Activated CD4-positive, alpha-beta memory T cell treated with anti-CD3 and anti-CD28 coated beads, Interleukin-2, amount 10 ng/mL, durations not matched to agents 7 days and 5 days (primary cell): ENCODE measurements at regions not wholly inside any gene's neighbourhood (a gene's known extent, or its start where the extent isn't known, plus 50 kb on each side); places are given as distances from the start of the nearest gene placed in this dataset.

Experiments used
- CTCF ChIA-PET: fragments of 350-600 bp; sonication (Branson Sonifier 250); formaldehyde crosslinking; loops from one replicate; lab custom pipeline; 2021; ENCODE audit warnings: antibody characterized with exemption, inconsistent platforms; lab: Charles Lee
- POLR2A ChIA-PET: fragments of 350-600 bp; sonication (Branson Sonifier 250); formaldehyde crosslinking; loops from one replicate; lab custom pipeline; 2021; ENCODE audit warnings: antibody characterized with exemption; lab: Charles Lee
- DNase-seq: peaks from one replicate; pipeline ENCODE4 v3.0.0-alpha.2; 2020
- H3K27ac Mint-ChIP-seq: one replicate; pipeline ENCODE4 v1.8.0; 2021; ENCODE audit warnings: mild to moderate bottlenecking, mixed read lengths
- H3K27me3 Mint-ChIP-seq: one replicate; pipeline ENCODE4 v1.8.0; 2021; ENCODE audit warnings: mixed read lengths
- H3K36me3 Mint-ChIP-seq: one replicate; pipeline ENCODE4 v1.8.0; 2021; ENCODE audit warnings: low read depth, mixed read lengths
- H3K4me1 Mint-ChIP-seq: one replicate; pipeline ENCODE4 v1.8.0; 2021; ENCODE audit warnings: mixed read lengths
- H3K4me3 Mint-ChIP-seq: one replicate; pipeline ENCODE4 v1.8.0; 2021; ENCODE audit warnings: mild to moderate bottlenecking, mixed read lengths
- H3K9me3 Mint-ChIP-seq: one replicate; pipeline ENCODE4 v1.8.0; 2021; ENCODE audit warnings: mixed read lengths

DNA sequence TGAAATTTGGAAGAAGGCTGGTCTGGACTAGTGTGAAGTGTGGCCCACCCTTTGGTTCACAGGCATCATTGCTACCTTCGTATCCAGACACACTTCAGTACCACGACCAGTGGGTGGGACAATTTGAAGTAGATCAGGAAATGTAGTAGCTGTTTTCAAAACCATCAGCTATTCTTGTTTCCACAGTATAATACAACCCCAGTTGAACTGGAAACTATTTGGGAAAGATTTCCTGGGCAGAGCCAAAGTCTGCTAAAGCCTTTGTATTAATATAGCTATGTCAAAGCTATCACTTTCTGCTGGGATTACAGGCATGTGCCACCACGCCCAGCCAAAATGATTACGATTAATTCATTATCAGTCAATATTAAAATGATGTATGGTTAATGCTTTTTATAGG is 298.8 kb upstream of the RASGRP1 start:
- no peak for DNase-seq
- Mint-ChIP-seq H3K4me3 (no peak overlapping the region), H3K4me1 (no peaks in the 10 kb centered on the region), H3K27me3 (peaks cover 10% of the 10 kb centered on the region), H3K9me3 (no peaks in the 10 kb centered on the region), H3K27ac (no peak overlapping the region), H3K36me3 (no peaks in the 10 kb centered on the region)
- CTCF ChIA-PET = interaction anchor here (1.3 to 1.5 kb wide), 2 partner anchors 9 to 46 kb away, joined by 3 to 4 read pairs; no protein-coding TSS in a partner anchor
- POLR2A ChIA-PET = no interaction called here

GRCh38 chr15:38864122-38864521 is 299.5 kb upstream of the RASGRP1 start:
- DNase-seq = no peak
- no peaks in the 10 kb centered on the region for H3K9me3 Mint-ChIP-seq
- ChIA-PET CTCF (interaction anchor here (1.3 to 1.5 kb wide), 2 partner anchors 10 to 47 kb away, joined by 3 to 4 read pairs; no protein-coding TSS in a partner anchor), POLR2A (no interaction called here)
- H3K36me3 Mint-ChIP-seq = no peaks in the 10 kb centered on the region
- H3K4me3 Mint-ChIP-seq = no peak overlapping the region
- H3K27me3 Mint-ChIP-seq = peaks cover 10% of the 10 kb centered on the region
- H3K27ac Mint-ChIP-seq = no peak overlapping the region
- no peaks in the 10 kb centered on the region for H3K4me1 Mint-ChIP-seq

- Mint-ChIP-seq H3K27ac (no peak overlapping the region), H3K4me3 (no peak overlapping the region), H3K9me3 (no peaks in the 10 kb centered on the region), H3K27me3 (peaks cover 10% of the 10 kb centered on the region), H3K4me1 (no peaks in the 10 kb centered on the region), H3K36me3 (no peaks in the 10 kb centered on the region)
- ChIA-PET CTCF (interaction anchor here (1.5 kb wide), 1 partner anchor 48 kb away, joined by 4 read pairs; no protein-coding TSS in a partner anchor), POLR2A (no interaction called here)
- no peak for DNase-seq
Measured at GRCh38 chr15:38864827-38865581, 300.4 kb upstream of the RASGRP1 start.

- CTCF ChIA-PET = no interaction called here
- Mint-ChIP-seq H3K27me3 (peaks cover 8% of the 10 kb centered on the region), H3K27ac (no peak overlapping the region), H3K9me3 (no peaks in the 10 kb centered on the region), H3K36me3 (no peaks in the 10 kb centered on the region), H3K4me3 (no peak overlapping the region), H3K4me1 (no peaks in the 10 kb centered on the region)
- POLR2A ChIA-PET = no interaction called here
- no peak for DNase-seq
Measured at GRCh38 chr15:38867556-38867955, 302.9 kb upstream of the RASGRP1 start.

GRCh38 chr15:38868326-38869114 is 303.9 kb upstream of the RASGRP1 start:
- Mint-ChIP-seq H3K27me3 (peaks cover 6% of the 10 kb centered on the region), H3K4me3 (no peak overlapping the region), H3K4me1 (no peaks in the 10 kb centered on the region), H3K36me3 (no peaks in the 10 kb centered on the region), H3K27ac (no peak overlapping the region), H3K9me3 (no peaks in the 10 kb centered on the region)
- no peak for DNase-seq
- ChIA-PET CTCF (no interaction called here), POLR2A (no interaction called here)

GRCh38 chr15:38871638-38872037 is 307.0 kb upstream of the RASGRP1 start:
- Mint-ChIP-seq H3K27me3 (peaks cover 2% of the 10 kb centered on the region), H3K4me3 (no peak overlapping the region), H3K9me3 (no peaks in the 10 kb centered on the region), H3K4me1 (no peaks in the 10 kb centered on the region), H3K27ac (no peak overlapping the region), H3K36me3 (no peaks in the 10 kb centered on the region)
- ChIA-PET POLR2A (no interaction called here), CTCF (no interaction called here)
- no peak for DNase-seq

DNA sequence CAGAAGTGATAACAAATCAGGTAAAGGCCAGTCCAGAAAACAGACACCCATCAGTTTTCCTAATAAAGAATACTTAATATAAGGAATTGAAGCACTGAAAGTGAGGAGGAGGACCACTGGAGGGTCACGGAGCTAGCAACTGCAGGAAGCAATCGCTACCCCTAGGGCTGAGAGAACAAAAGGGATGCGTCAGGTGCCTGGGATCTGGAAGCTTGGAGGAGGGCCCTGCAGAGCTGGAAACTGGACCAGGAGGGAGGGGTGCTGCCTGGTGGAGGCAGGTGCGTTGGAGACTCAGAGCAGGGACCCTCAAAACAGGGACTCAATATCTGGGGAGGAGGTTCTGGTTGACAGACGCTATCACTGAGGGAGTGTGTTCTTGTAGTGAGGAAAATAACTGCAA is 308.1 kb upstream of the RASGRP1 start:
- DNase-seq = no peak
- Mint-ChIP-seq H3K4me1 (no peaks in the 10 kb centered on the region), H3K36me3 (no peaks in the 10 kb centered on the region), H3K4me3 (no peak overlapping the region), H3K27ac (no peak overlapping the region), H3K9me3 (no peaks in the 10 kb centered on the region), H3K27me3 (no peaks in the 10 kb centered on the region)
- ChIA-PET CTCF (no interaction called here), POLR2A (no interaction called here)

- H3K9me3 Mint-ChIP-seq = no peaks in the 10 kb centered on the region
- POLR2A ChIA-PET = no interaction called here
- no peak overlapping the region for H3K27ac Mint-ChIP-seq
- peaks cover 2% of the 10 kb centered on the region for H3K27me3 Mint-ChIP-seq
- no peaks in the 10 kb centered on the region for H3K36me3 Mint-ChIP-seq
- H3K4me1 Mint-ChIP-seq = no peaks in the 10 kb centered on the region
- no peak for DNase-seq
- CTCF ChIA-PET = no interaction called here
- no peak overlapping the region for H3K4me3 Mint-ChIP-seq
Measured at GRCh38 chr15:38873158-38873557, 308.5 kb upstream of the RASGRP1 start.

- H3K27me3 Mint-ChIP-seq = peaks cover 2% of the 10 kb centered on the region
- ChIA-PET CTCF (no interaction called here), POLR2A (no interaction called here)
- no peaks in the 10 kb centered on the region for H3K36me3 Mint-ChIP-seq
- no peaks in the 10 kb centered on the region for H3K4me1 Mint-ChIP-seq
- H3K4me3 Mint-ChIP-seq = no peak overlapping the region
- no peak for DNase-seq
- no peaks in the 10 kb centered on the region for H3K9me3 Mint-ChIP-seq
- no peak overlapping the region for H3K27ac Mint-ChIP-seq
Measured at GRCh38 chr15:38874464-38874863, 309.9 kb upstream of the RASGRP1 start.

GRCh38 chr15:38876211-38876610 is 311.6 kb upstream of the RASGRP1 start:
- ChIA-PET POLR2A (no interaction called here), CTCF (no interaction called here)
- H3K36me3 Mint-ChIP-seq = no peaks in the 10 kb centered on the region
- H3K9me3 Mint-ChIP-seq = no peaks in the 10 kb centered on the region
- H3K27ac Mint-ChIP-seq = no peak overlapping the region
- H3K4me3 Mint-ChIP-seq = no peak overlapping the region
- H3K4me1 Mint-ChIP-seq = no peaks in the 10 kb centered on the region
- peaks cover 2% of the 10 kb centered on the region for H3K27me3 Mint-ChIP-seq
- no peak for DNase-seq

- peaks cover 2% of the 10 kb centered on the region for H3K27me3 Mint-ChIP-seq
- POLR2A ChIA-PET = no interaction called here
- H3K4me1 Mint-ChIP-seq = no peaks in the 10 kb centered on the region
- no peak overlapping the region for H3K4me3 Mint-ChIP-seq
- CTCF ChIA-PET = no interaction called here
- no peaks in the 10 kb centered on the region for H3K36me3 Mint-ChIP-seq
- no peaks in the 10 kb centered on the region for H3K9me3 Mint-ChIP-seq
- no peak for DNase-seq
- no peak overlapping the region for H3K27ac Mint-ChIP-seq
Measured at GRCh38 chr15:38876621-38877020, 312.0 kb upstream of the RASGRP1 start.

GRCh38 chr15:38877471-38877870 is 312.9 kb upstream of the RASGRP1 start:
- CTCF ChIA-PET = no interaction called here
- H3K4me3 Mint-ChIP-seq = no peak overlapping the region
- POLR2A ChIA-PET = no interaction called here
- H3K9me3 Mint-ChIP-seq = no peaks in the 10 kb centered on the region
- no peaks in the 10 kb centered on the region for H3K4me1 Mint-ChIP-seq
- H3K27ac Mint-ChIP-seq = no peak overlapping the region
- H3K36me3 Mint-ChIP-seq = no peaks in the 10 kb centered on the region
- peaks cover 6% of the 10 kb centered on the region for H3K27me3 Mint-ChIP-seq
- DNase-seq = no peak

- Mint-ChIP-seq H3K4me3 (no peak overlapping the region), H3K27me3 (peaks cover 6% of the 10 kb centered on the region), H3K4me1 (no peaks in the 10 kb centered on the region), H3K27ac (no peak overlapping the region), H3K9me3 (no peaks in the 10 kb centered on the region), H3K36me3 (no peaks in the 10 kb centered on the region)
- CTCF ChIA-PET = no interaction called here
- no peak for DNase-seq
- POLR2A ChIA-PET = no interaction called here
Measured at GRCh38 chr15:38878026-38878425, 313.4 kb upstream of the RASGRP1 start.
